CD4-positive, alpha-beta T cell treated with Interleukin-12 subunit alpha and Interleukin-12 subunit beta, for 1 hour (primary cell): ENCODE measurements at regions not wholly inside any gene's neighbourhood (a gene's known extent, or its start where the extent isn't known, plus 50 kb on each side); places are given as distances from the start of the nearest gene placed in this dataset.
"Not testable (repeated sequence)": the region's sequence is repeated elsewhere in the genome, so short reads cannot be mapped to it uniquely, and the experiment has no call there.

Source experiments
- DNase-seq: peaks from one replicate; pipeline ENCODE4 v3.0.0-alpha.2; 2020

GRCh38 chr13:83453723-83454122 lies 428.6 kb downstream of the SLITRK1 start:
- no peak for DNase-seq

GRCh38 chr13:83453300-83453699 lies 429.0 kb downstream of the SLITRK1 start:
- no peak for DNase-seq

GRCh38 chr13:83452292-83452950 lies 429.9 kb downstream of the SLITRK1 start:
- no peak for DNase-seq

GRCh38 chr13:83450591-83450990 lies 431.7 kb downstream of the SLITRK1 start:
- DNase-seq, result no peak

- DNase-seq, result no peak
Observed at GRCh38 chr13:83449668-83450395, 432.4 kb downstream of the SLITRK1 start.

GRCh38 chr13:83440465-83440864 lies 441.8 kb downstream of the SLITRK1 start:
- no peak for DNase-seq

- DNase-seq, result not testable (repeated sequence)
Observed at GRCh38 chr13:83439464-83439863, 442.8 kb downstream of the SLITRK1 start.

GRCh38 chr13:83423861-83424260 lies 458.4 kb downstream of the SLITRK1 start:
- no peak for DNase-seq

- DNase-seq, result no peak
Observed at GRCh38 chr13:83423381-83423780, 458.9 kb downstream of the SLITRK1 start.

- no peak for DNase-seq
Observed at GRCh38 chr13:83414393-83414792, 467.9 kb downstream of the SLITRK1 start.

- DNase-seq, result no peak
Observed at GRCh38 chr13:83386609-83387008, 495.7 kb downstream of the SLITRK1 start.

GRCh38 chr13:83378908-83379307 lies 503.4 kb downstream of the SLITRK1 start:
- DNase-seq, result no peak

- DNase-seq, result no peak
Observed at GRCh38 chr13:83377491-83377890, 504.8 kb downstream of the SLITRK1 start.

GRCh38 chr13:83372786-83373185 lies 509.5 kb downstream of the SLITRK1 start:
- DNase-seq, result no peak

GRCh38 chr13:83365723-83366122 lies 516.6 kb downstream of the SLITRK1 start:
- DNase-seq, result no peak

GRCh38 chr13:83355041-83355440 lies 527.2 kb downstream of the SLITRK1 start:
- DNase-seq, result no peak

GRCh38 chr13:83352391-83352790 lies 529.9 kb downstream of the SLITRK1 start:
- no peak for DNase-seq

GRCh38 chr13:83350569-83350968 lies 531.7 kb downstream of the SLITRK1 start:
- DNase-seq, result no peak

- no peak for DNase-seq
Observed at GRCh38 chr13:83344518-83344917, 537.8 kb downstream of the SLITRK1 start.

- DNase-seq, result no peak
Observed at GRCh38 chr13:83340170-83340569, 542.1 kb downstream of the SLITRK1 start.

- no peak for DNase-seq
Observed at GRCh38 chr13:83333614-83334388, 548.5 kb downstream of the SLITRK1 start.

- no peak for DNase-seq
Observed at GRCh38 chr13:83332751-83333150, 549.5 kb downstream of the SLITRK1 start.

- no peak for DNase-seq
Observed at GRCh38 chr13:83327091-83327490, 555.2 kb downstream of the SLITRK1 start.
